OCI-LY7 (cell line): ENCODE measurements at regions not wholly inside any gene's neighbourhood (a gene's known extent, or its start where the extent isn't known, plus 50 kb on each side); places are given as distances from the start of the nearest gene placed in this dataset.

Experiments used
- EZH2phosphoT487 ChIP-seq: fragments of 200-600 bp; sonication (generic); IDR thresholded peaks from 2 replicates; pipeline ENCODE4 v1.6.1; 2018; ENCODE audit warnings: low read depth, borderline replicate concordance, mild to moderate bottlenecking, mixed run types, antibody characterized with exemption, low read length, moderate library complexity, mixed read lengths
- TF ChIP-seq, protein P1 (sequence below): fragments of 200-600 bp; sonication (generic); conservative IDR thresholded peaks from 2 replicates; pipeline ENCODE4 v1.5.1; 2014; ENCODE audit warnings: mild to moderate bottlenecking, antibody characterized with exemption, low read length, moderate library complexity, mixed read lengths

GRCh38 chr2:7992612-7993602, 688.9 kb upstream of the ID2 start:
- TF ChIP-seq, protein P1, sequence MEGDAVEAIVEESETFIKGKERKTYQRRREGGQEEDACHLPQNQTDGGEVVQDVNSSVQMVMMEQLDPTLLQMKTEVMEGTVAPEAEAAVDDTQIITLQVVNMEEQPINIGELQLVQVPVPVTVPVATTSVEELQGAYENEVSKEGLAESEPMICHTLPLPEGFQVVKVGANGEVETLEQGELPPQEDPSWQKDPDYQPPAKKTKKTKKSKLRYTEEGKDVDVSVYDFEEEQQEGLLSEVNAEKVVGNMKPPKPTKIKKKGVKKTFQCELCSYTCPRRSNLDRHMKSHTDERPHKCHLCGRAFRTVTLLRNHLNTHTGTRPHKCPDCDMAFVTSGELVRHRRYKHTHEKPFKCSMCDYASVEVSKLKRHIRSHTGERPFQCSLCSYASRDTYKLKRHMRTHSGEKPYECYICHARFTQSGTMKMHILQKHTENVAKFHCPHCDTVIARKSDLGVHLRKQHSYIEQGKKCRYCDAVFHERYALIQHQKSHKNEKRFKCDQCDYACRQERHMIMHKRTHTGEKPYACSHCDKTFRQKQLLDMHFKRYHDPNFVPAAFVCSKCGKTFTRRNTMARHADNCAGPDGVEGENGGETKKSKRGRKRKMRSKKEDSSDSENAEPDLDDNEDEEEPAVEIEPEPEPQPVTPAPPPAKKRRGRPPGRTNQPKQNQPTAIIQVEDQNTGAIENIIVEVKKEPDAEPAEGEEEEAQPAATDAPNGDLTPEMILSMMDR: no peak
- no peak for TF ChIP-seq EZH2phosphoT487
